NT2/D1 (cell line): ENCODE measurements at regions not wholly inside any gene's neighbourhood (a gene's known extent, or its start where the extent isn't known, plus 50 kb on each side); places are given as distances from the start of the nearest gene placed in this dataset.

Experiments
- DNase-seq: peaks from one replicate; pipeline ENCODE4 v3.0.0-alpha.2; 2011; ENCODE audit warnings: low read depth, low spot score
- H3K27me3 ChIP-seq: 2 replicates; pipeline ENCODE4 v1.6.0; 2011; ENCODE audit warnings: mild to moderate bottlenecking; ENCODE audit not compliant: insufficient read length, insufficient read depth
- H3K36me3 ChIP-seq: 2 replicates; pipeline ENCODE4 v1.6.1; 2011; ENCODE audit warnings: mild to moderate bottlenecking, low read length, mixed read lengths; ENCODE audit not compliant: insufficient read depth, insufficient read length
- H3K4me1 ChIP-seq: 2 replicates; pipeline ENCODE4 v1.5.1; 2011; ENCODE audit not compliant: insufficient read depth, insufficient read length
- H3K4me3 ChIP-seq: 2 replicates; pipeline ENCODE4 v1.5.1; 2011; ENCODE audit warnings: low read depth; ENCODE audit not compliant: insufficient read length
- H3K9ac ChIP-seq: 2 replicates; pipeline ENCODE4 v1.6.0; 2011; ENCODE audit warnings: low read depth; ENCODE audit not compliant: insufficient read length
- H3K9me3 ChIP-seq: 2 replicates; pipeline ENCODE4 v1.5.1; 2011; ENCODE audit warnings: mild to moderate bottlenecking, low read length; ENCODE audit not compliant: insufficient read depth
- SUZ12 ChIP-seq: IDR thresholded peaks from 2 replicates; pipeline ENCODE4 v1.6.1; 2011; ENCODE audit not compliant: insufficient read length, insufficient read depth; ENCODE audit errors: extremely low read depth
- YY1 ChIP-seq: IDR thresholded peaks from 2 replicates; pipeline ENCODE4 v1.6.1; 2011; ENCODE audit not compliant: insufficient read length, insufficient read depth
- ZNF274 ChIP-seq: IDR thresholded peaks from 2 replicates; pipeline ENCODE4 v1.6.1; 2011; ENCODE audit warnings: mild to moderate bottlenecking, low read depth, low read length

GRCh38 chr2:181240844-181241243 is 216.3 kb upstream of the ITGA4 start:
- no peak for TF ChIP-seq YY1
- TF ChIP-seq SUZ12, result no peak
- TF ChIP-seq ZNF274, result no peak
- no peak overlapping the region for H3K9ac ChIP-seq
- no peak for DNase-seq
- H3K27me3 ChIP-seq, result no peaks in the 10 kb centered on the region
- H3K4me1 ChIP-seq, result no peaks in the 10 kb centered on the region
- no peaks in the 10 kb centered on the region for H3K9me3 ChIP-seq
- no peaks in the 10 kb centered on the region for H3K36me3 ChIP-seq
- no peak overlapping the region for H3K4me3 ChIP-seq

- Histone ChIP-seq H3K9ac (no peak overlapping the region), H3K4me1 (no peaks in the 10 kb centered on the region), H3K4me3 (no peak overlapping the region), H3K27me3 (no peaks in the 10 kb centered on the region), H3K9me3 (no peaks in the 10 kb centered on the region), H3K36me3 (no peaks in the 10 kb centered on the region)
- no peak for DNase-seq
- TF ChIP-seq YY1 (no peak), SUZ12 (no peak), ZNF274 (no peak)
Measured at GRCh38 chr2:181241366-181241765, 215.8 kb upstream of the ITGA4 start.

- H3K4me3 ChIP-seq, result no peak overlapping the region
- H3K36me3 ChIP-seq, result no peaks in the 10 kb centered on the region
- H3K4me1 ChIP-seq, result no peaks in the 10 kb centered on the region
- no peaks in the 10 kb centered on the region for H3K27me3 ChIP-seq
- no peak for TF ChIP-seq ZNF274
- no peak for TF ChIP-seq SUZ12
- no peak for TF ChIP-seq YY1
- H3K9ac ChIP-seq, result no peak overlapping the region
- no peak for DNase-seq
- H3K9me3 ChIP-seq, result no peaks in the 10 kb centered on the region
Measured at GRCh38 chr2:181241797-181242196, 215.4 kb upstream of the ITGA4 start.

GRCh38 chr2:181242262-181242661 is 214.9 kb upstream of the ITGA4 start:
- H3K27me3 ChIP-seq, result no peaks in the 10 kb centered on the region
- no peak for DNase-seq
- TF ChIP-seq YY1 (no peak), ZNF274 (no peak), SUZ12 (no peak)
- no peaks in the 10 kb centered on the region for H3K36me3 ChIP-seq
- H3K9ac ChIP-seq, result no peak overlapping the region
- H3K4me1 ChIP-seq, result no peaks in the 10 kb centered on the region
- no peaks in the 10 kb centered on the region for H3K9me3 ChIP-seq
- no peak overlapping the region for H3K4me3 ChIP-seq

- no peak overlapping the region for H3K9ac ChIP-seq
- no peaks in the 10 kb centered on the region for H3K9me3 ChIP-seq
- no peak overlapping the region for H3K4me3 ChIP-seq
- no peak for DNase-seq
- H3K27me3 ChIP-seq, result no peaks in the 10 kb centered on the region
- no peaks in the 10 kb centered on the region for H3K36me3 ChIP-seq
- TF ChIP-seq YY1 (no peak), ZNF274 (no peak), SUZ12 (no peak)
- no peaks in the 10 kb centered on the region for H3K4me1 ChIP-seq
Measured at GRCh38 chr2:181243319-181243718, 213.9 kb upstream of the ITGA4 start.

- TF ChIP-seq SUZ12, result no peak
- TF ChIP-seq YY1, result no peak
- no peak for TF ChIP-seq ZNF274
- H3K4me3 ChIP-seq, result no peak overlapping the region
- H3K4me1 ChIP-seq, result no peaks in the 10 kb centered on the region
- no peak for DNase-seq
- H3K36me3 ChIP-seq, result no peaks in the 10 kb centered on the region
- H3K9me3 ChIP-seq, result no peaks in the 10 kb centered on the region
- no peaks in the 10 kb centered on the region for H3K27me3 ChIP-seq
- H3K9ac ChIP-seq, result no peak overlapping the region
Measured at GRCh38 chr2:181250691-181251090, 206.5 kb upstream of the ITGA4 start.

GRCh38 chr2:181252262-181253148 is 204.7 kb upstream of the ITGA4 start:
- H3K9ac ChIP-seq, result no peak overlapping the region
- no peaks in the 10 kb centered on the region for H3K36me3 ChIP-seq
- H3K4me1 ChIP-seq, result no peaks in the 10 kb centered on the region
- no peak overlapping the region for H3K4me3 ChIP-seq
- TF ChIP-seq ZNF274 (no peak), SUZ12 (no peak), YY1 (no peak)
- no peak for DNase-seq
- no peaks in the 10 kb centered on the region for H3K27me3 ChIP-seq
- H3K9me3 ChIP-seq, result no peaks in the 10 kb centered on the region

- Histone ChIP-seq H3K4me1 (no peaks in the 10 kb centered on the region), H3K4me3 (no peak overlapping the region), H3K36me3 (no peaks in the 10 kb centered on the region), H3K9me3 (no peaks in the 10 kb centered on the region), H3K9ac (no peak overlapping the region), H3K27me3 (no peaks in the 10 kb centered on the region)
- no peak for TF ChIP-seq ZNF274
- TF ChIP-seq YY1, result no peak
- no peak for DNase-seq
Measured at GRCh38 chr2:181253438-181253837, 203.7 kb upstream of the ITGA4 start.
